ENCODE measurements at regions not wholly inside any gene's neighbourhood (a gene's known extent, or its start where the extent isn't known, plus 50 kb on each side); places are given as distances from the start of the nearest gene placed in this dataset.
"Not testable (repeated sequence)": the region's sequence is repeated elsewhere in the genome, so short reads cannot be mapped to it uniquely, and the experiment has no call there.

DNA sequence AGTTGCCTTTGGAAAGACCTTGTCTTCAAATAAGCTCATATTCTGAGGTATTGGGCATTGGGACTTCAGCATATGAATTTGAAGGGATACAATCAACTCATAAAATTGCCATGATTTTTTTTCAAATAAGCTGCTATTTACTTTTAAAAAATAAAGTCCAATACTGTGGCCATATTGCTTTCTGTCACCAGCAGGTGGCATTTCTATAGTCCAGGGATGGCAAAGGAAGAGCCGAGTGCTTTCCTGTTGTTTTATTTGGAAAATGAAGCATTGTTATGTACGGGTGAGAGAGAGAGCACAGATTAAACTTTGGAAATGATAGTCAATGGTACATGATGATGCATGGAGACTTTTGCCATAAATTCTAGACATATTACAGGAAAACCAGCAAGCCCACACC lies 104.1 kb upstream of the DPP6 start:
- no peaks in the 10 kb centered on the region for H3K27me3 Mint-ChIP-seq (ENCODE audit: unreplicated experiment)
- TF ChIP-seq, protein P1, sequence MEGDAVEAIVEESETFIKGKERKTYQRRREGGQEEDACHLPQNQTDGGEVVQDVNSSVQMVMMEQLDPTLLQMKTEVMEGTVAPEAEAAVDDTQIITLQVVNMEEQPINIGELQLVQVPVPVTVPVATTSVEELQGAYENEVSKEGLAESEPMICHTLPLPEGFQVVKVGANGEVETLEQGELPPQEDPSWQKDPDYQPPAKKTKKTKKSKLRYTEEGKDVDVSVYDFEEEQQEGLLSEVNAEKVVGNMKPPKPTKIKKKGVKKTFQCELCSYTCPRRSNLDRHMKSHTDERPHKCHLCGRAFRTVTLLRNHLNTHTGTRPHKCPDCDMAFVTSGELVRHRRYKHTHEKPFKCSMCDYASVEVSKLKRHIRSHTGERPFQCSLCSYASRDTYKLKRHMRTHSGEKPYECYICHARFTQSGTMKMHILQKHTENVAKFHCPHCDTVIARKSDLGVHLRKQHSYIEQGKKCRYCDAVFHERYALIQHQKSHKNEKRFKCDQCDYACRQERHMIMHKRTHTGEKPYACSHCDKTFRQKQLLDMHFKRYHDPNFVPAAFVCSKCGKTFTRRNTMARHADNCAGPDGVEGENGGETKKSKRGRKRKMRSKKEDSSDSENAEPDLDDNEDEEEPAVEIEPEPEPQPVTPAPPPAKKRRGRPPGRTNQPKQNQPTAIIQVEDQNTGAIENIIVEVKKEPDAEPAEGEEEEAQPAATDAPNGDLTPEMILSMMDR (IDR thresholded peaks at IDR 0.05; ENCODE audit: partially characterized antibody, unreplicated experiment) = no peak
- H3K27ac Mint-ChIP-seq (ENCODE audit: unreplicated experiment) = no peak overlapping the region
- H3K36me3 Mint-ChIP-seq (ENCODE audit: unreplicated experiment) = peaks cover 29% of the 10 kb centered on the region
- DNase-seq = no peak
- H3K4me3 Mint-ChIP-seq (ENCODE audit: unreplicated experiment) = no peak overlapping the region
- H3K9me3 Mint-ChIP-seq (ENCODE audit: unreplicated experiment) = peaks cover 34% of the 10 kb centered on the region
- H3K4me1 Mint-ChIP-seq (ENCODE audit: low read depth, unreplicated experiment) = no peaks in the 10 kb centered on the region

DNA sequence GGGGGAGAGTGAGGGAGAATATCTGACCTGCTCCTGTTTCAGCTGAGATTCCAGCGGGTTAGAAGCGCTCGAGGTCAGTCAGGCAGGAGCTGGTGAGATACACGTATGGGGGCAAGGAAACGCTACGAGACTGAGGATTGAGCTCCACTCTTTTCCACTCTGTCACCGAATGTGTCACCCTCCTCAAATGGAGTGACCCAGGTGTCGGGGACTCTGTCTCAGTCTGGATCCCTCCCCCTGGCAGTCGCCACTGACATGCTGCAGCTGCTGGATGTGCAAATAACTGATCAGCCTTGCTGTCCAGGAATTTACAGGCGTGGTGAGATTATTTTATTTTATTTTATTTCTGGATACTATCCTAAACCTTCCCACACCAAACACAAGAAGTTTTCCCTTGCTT lies 100.9 kb upstream of the DPP6 start:
- H3K4me1 Mint-ChIP-seq (ENCODE audit: low read depth, unreplicated experiment) = no peaks in the 10 kb centered on the region
- no peak overlapping the region for H3K27ac Mint-ChIP-seq (ENCODE audit: unreplicated experiment)
- H3K4me3 Mint-ChIP-seq (ENCODE audit: unreplicated experiment) = no peak overlapping the region
- no peak for DNase-seq
- TF ChIP-seq, protein P1 (IDR thresholded peaks at IDR 0.05; ENCODE audit: partially characterized antibody, unreplicated experiment) = no peak
- no peaks in the 10 kb centered on the region for H3K27me3 Mint-ChIP-seq (ENCODE audit: unreplicated experiment)
- peaks cover 29% of the 10 kb centered on the region for H3K9me3 Mint-ChIP-seq (ENCODE audit: unreplicated experiment)
- H3K36me3 Mint-ChIP-seq (ENCODE audit: unreplicated experiment) = peaks cover 25% of the 10 kb centered on the region

DNA sequence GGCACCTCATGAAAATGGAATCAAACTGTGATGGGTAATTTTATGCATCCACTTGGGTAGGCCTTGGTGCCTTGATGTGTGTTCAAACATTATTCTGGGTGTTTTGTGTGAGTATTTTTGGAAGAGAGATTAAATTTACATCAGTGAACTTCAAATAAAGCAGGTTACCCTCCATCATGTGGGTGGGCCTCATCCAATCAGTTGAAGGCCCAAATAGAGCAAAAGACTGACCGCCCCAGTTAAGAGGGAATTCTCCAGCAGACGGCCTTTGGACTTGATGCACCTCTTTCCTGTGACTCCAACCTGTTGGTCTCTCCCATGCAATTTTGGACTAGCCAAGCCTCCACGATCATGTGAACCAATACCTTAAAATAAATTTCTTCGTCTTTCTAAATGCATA lies 97.7 kb upstream of the DPP6 start:
- H3K27me3 Mint-ChIP-seq (ENCODE audit: unreplicated experiment) = no peaks in the 10 kb centered on the region
- DNase-seq = no peak
- H3K36me3 Mint-ChIP-seq (ENCODE audit: unreplicated experiment) = peaks cover 22% of the 10 kb centered on the region
- no peaks in the 10 kb centered on the region for H3K4me1 Mint-ChIP-seq (ENCODE audit: low read depth, unreplicated experiment)
- H3K27ac Mint-ChIP-seq (ENCODE audit: unreplicated experiment) = no peak overlapping the region
- TF ChIP-seq, protein P1 (IDR thresholded peaks at IDR 0.05; ENCODE audit: partially characterized antibody, unreplicated experiment) = no peak
- H3K9me3 Mint-ChIP-seq (ENCODE audit: unreplicated experiment) = peaks cover 22% of the 10 kb centered on the region
- no peak overlapping the region for H3K4me3 Mint-ChIP-seq (ENCODE audit: unreplicated experiment)

DNA sequence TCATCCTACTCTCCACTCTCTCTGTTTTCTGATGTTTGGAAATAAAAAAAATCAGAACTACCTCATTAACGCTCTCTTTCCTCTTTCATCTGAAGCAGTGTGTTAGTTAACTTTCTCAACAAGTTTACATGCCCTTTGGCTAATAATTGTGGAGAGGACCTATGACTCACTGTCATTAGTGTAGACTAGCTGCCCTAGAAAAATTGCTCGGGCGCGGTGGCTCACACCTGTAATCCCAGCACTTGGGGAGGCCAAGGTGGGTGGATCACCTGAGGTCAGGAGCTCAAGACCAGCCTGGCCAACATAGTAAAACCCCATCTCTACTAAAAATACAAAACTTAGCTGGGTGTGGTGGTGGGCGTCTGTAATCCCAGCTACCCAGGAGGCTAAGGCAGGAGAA lies 94.5 kb upstream of the DPP6 start:
- H3K27me3 Mint-ChIP-seq (ENCODE audit: unreplicated experiment); H3K27ac Mint-ChIP-seq (ENCODE audit: unreplicated experiment); H3K9me3 Mint-ChIP-seq (ENCODE audit: unreplicated experiment); DNase-seq; H3K4me1 Mint-ChIP-seq (ENCODE audit: low read depth, unreplicated experiment); H3K4me3 Mint-ChIP-seq (ENCODE audit: unreplicated experiment); H3K36me3 Mint-ChIP-seq (ENCODE audit: unreplicated experiment): not testable (repeated sequence)

DNA sequence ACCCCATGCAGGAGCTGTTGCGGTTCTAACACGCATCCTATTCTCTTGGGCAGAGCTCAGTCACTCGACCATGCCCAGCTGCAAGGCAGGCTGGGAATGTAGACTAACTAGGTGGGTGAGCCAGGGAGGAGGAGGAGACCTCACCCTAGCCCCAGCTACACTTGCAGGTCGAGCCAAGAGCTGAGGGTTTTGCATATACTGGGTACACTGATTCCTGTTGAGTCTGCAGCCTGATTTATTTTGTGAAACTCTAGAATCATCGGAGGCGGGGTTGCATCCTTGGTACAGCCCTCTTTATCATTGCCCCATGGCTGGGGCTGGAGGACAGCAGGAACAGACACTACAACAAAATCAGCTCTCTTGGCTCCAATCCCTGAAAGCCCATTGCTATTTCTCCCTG lies 93.8 kb upstream of the DPP6 start:
- peaks cover 11% of the 10 kb centered on the region for H3K36me3 Mint-ChIP-seq (ENCODE audit: unreplicated experiment)
- H3K4me1 Mint-ChIP-seq (ENCODE audit: low read depth, unreplicated experiment); H3K4me3 Mint-ChIP-seq (ENCODE audit: unreplicated experiment); DNase-seq; H3K9me3 Mint-ChIP-seq (ENCODE audit: unreplicated experiment); H3K27ac Mint-ChIP-seq (ENCODE audit: unreplicated experiment); H3K27me3 Mint-ChIP-seq (ENCODE audit: unreplicated experiment): not testable (repeated sequence)

DNA sequence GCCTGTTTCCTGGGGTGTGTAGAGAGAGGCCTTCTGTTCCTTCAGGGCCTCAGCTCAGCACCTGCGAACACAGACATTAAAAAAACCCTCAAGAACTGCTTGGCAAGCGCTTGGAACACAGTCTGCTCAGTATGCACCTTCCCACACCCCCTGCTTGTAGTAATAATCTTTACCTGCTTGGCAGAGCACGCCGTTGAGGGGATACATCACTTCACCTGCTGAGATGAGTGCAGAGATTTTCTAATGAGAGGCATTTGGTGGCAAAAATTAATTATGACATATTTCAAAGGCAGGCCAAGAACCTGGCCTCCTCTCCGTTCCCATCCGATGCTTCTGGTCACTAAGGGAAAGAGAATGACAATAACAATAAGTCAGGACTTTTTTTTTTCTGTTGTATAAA lies 93.4 kb upstream of the DPP6 start:
- H3K27me3 Mint-ChIP-seq (ENCODE audit: unreplicated experiment); H3K27ac Mint-ChIP-seq (ENCODE audit: unreplicated experiment); H3K9me3 Mint-ChIP-seq (ENCODE audit: unreplicated experiment); H3K4me1 Mint-ChIP-seq (ENCODE audit: low read depth, unreplicated experiment); H3K4me3 Mint-ChIP-seq (ENCODE audit: unreplicated experiment); DNase-seq: not testable (repeated sequence)
- peaks cover 11% of the 10 kb centered on the region for H3K36me3 Mint-ChIP-seq (ENCODE audit: unreplicated experiment)

DNA sequence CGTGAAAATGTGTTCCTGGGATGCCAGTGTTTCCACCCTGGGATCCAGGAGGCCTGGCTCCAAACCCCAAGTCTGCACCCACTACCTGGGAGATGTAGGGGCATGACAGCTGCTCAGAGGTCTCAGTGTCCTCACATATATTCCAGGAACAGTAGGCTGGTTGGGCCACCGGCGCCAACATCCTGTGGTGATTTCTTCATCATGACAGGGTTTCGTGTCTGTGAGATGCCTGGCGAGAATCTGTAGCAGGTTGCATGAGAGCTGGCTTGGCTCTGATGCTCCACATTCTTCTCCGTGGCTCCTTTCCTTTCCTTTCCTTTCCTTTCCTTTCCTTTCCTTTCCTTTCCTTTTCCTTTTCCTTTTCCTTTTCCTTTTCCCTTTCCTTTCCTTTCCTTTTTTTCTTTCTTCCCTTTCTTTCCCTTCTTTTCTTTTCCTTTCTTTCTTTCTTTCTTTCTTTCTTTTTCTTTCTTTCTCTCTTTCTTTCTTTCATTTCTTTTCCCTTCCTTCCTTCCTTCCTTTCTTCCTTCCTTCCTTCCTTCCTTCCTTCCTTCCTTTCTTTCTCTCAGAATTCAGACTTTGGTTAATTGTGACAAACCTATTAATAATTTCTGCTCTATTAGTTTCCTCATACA lies 87.6 kb upstream of the DPP6 start:
- not testable (repeated sequence) for H3K27me3 Mint-ChIP-seq (ENCODE audit: unreplicated experiment); H3K36me3 Mint-ChIP-seq (ENCODE audit: unreplicated experiment); H3K4me1 Mint-ChIP-seq (ENCODE audit: low read depth, unreplicated experiment); DNase-seq; H3K27ac Mint-ChIP-seq (ENCODE audit: unreplicated experiment); H3K4me3 Mint-ChIP-seq (ENCODE audit: unreplicated experiment); H3K9me3 Mint-ChIP-seq (ENCODE audit: unreplicated experiment)

DNA sequence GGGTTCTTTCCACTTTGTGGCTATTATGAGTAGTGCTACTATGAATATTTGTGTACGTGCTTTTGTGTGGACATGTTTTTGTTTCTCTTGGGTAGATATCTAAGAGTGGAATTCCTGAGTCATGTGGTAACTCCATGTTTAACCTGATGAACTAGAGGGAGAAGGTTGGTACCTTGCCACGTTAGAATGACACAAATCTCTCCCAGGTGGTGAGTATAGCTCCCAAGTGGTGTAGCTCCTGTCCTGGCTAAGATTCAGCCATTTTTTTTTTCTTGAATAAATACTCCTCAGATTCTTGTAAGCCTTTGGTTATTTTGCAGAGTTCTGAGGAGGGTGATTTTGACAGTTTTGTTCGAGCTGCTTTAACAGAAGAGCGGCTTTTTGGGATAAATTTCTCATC lies 83.2 kb upstream of the DPP6 start:
- not testable (repeated sequence) for H3K4me1 Mint-ChIP-seq (ENCODE audit: low read depth, unreplicated experiment); H3K4me3 Mint-ChIP-seq (ENCODE audit: unreplicated experiment); H3K36me3 Mint-ChIP-seq (ENCODE audit: unreplicated experiment); H3K27me3 Mint-ChIP-seq (ENCODE audit: unreplicated experiment); H3K9me3 Mint-ChIP-seq (ENCODE audit: unreplicated experiment); DNase-seq; H3K27ac Mint-ChIP-seq (ENCODE audit: unreplicated experiment)

DNA sequence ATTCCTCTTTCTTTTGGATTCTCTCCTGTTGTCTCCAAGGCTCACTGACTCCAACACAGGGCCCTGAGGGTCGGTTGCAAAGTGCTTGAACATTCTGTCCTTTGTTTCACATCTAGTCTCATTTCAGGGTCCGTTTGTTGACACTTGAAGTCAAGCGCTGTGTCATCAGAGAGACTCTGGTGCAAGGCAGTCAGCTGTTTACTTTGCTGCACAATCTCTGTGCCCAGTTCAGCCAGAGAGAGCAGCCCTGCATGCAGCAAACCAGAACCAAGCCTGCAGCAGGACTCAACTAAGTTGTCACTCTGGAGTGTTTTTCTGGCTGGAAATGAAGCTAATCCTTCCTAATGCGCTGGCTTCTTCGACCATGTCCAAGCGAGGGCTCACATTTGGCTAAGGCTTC lies 77.6 kb upstream of the DPP6 start:
- H3K27ac Mint-ChIP-seq (ENCODE audit: unreplicated experiment); DNase-seq; H3K4me1 Mint-ChIP-seq (ENCODE audit: low read depth, unreplicated experiment); H3K27me3 Mint-ChIP-seq (ENCODE audit: unreplicated experiment); H3K4me3 Mint-ChIP-seq (ENCODE audit: unreplicated experiment); H3K36me3 Mint-ChIP-seq (ENCODE audit: unreplicated experiment): not testable (repeated sequence)
- H3K9me3 Mint-ChIP-seq (ENCODE audit: unreplicated experiment) = peaks cover 12% of the 10 kb centered on the region

DNA sequence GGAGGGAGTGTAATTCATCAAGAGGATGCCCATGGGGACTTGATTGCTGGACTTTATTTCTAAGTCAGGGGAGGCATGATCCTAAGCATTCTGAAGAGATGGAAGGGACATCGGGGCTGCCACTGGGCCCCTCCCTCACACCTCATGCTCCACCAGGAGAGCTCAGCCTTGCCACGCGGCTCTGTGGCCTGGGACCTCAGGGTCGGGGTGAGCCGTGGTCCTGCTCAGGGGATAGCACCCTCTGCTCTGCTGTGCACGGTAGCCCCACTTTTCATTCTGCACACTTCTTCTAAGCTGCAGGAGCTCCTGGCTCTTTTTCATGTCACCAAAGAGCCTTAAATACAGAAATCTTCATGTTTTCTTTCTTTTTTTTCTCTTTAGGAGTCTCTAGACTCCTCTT lies 75.5 kb upstream of the DPP6 start:
- not testable (repeated sequence) for H3K27me3 Mint-ChIP-seq (ENCODE audit: unreplicated experiment); H3K27ac Mint-ChIP-seq (ENCODE audit: unreplicated experiment); H3K4me1 Mint-ChIP-seq (ENCODE audit: low read depth, unreplicated experiment); H3K4me3 Mint-ChIP-seq (ENCODE audit: unreplicated experiment); H3K36me3 Mint-ChIP-seq (ENCODE audit: unreplicated experiment); DNase-seq
- peaks cover 21% of the 10 kb centered on the region for H3K9me3 Mint-ChIP-seq (ENCODE audit: unreplicated experiment)
